Naive thymus-derived CD8-positive, alpha-beta T cell (primary cell): ENCODE measurements at regions not wholly inside any gene's neighbourhood (a gene's known extent, or its start where the extent isn't known, plus 50 kb on each side); places are given as distances from the start of the nearest gene placed in this dataset.

Experiments used
- ATAC-seq, 2 donors: fragments of 150-1000 bp; cut with Tn5 transposase in 1 of 2; sonication (Bioruptor Pico), chemical (Tn5 transposase) in 1 of 2; 1 replicate in 1 of 2; 2 replicates in 1 of 2; pipeline ENCODE4 v1.10.0; 2021; ENCODE audit warnings: mild to moderate bottlenecking in 2 of 2, moderate library complexity in 2 of 2
- POLR2A ChIA-PET: fragments of 350-600 bp; sonication (Branson Sonifier 250); formaldehyde crosslinking; loops from one replicate; lab custom pipeline; 2021; ENCODE audit warnings: antibody characterized with exemption; lab: Charles Lee
- DNase-seq, 10 donors: peaks; one replicate each; pipeline versions ENCODE4 v3.0.0 to v3.0.0-alpha.2; 2020 to 2022
- H3K27ac Mint-ChIP-seq, 10 donors: one replicate each; pipeline ENCODE4 v1.8.0; 2020 to 2022; ENCODE audit warnings: mild to moderate bottlenecking in 10 of 10, mixed read lengths in 10 of 10, moderate library complexity in 4 of 10, inconsistent platforms in 1 of 10
- H3K27me3 Mint-ChIP-seq, 5 donors: one replicate each; pipeline ENCODE4 v1.8.0; 2021 to 2022; ENCODE audit warnings: mixed read lengths in 5 of 5
- H3K36me3 Mint-ChIP-seq, 3 donors: one replicate each; pipeline ENCODE4 v1.8.0; 2020 to 2022; ENCODE audit warnings: mixed read lengths in 3 of 3, mild to moderate bottlenecking in 2 of 3, inconsistent platforms in 1 of 3
- H3K4me1 Mint-ChIP-seq, 4 donors: one replicate each; pipeline ENCODE4 v1.8.0; 2021 to 2022; ENCODE audit warnings: mixed read lengths in 4 of 4
- H3K4me3 Mint-ChIP-seq, 10 donors: one replicate each; pipeline ENCODE4 v1.8.0; 2020 to 2022; ENCODE audit warnings: mild to moderate bottlenecking in 10 of 10, mixed read lengths in 10 of 10, moderate library complexity in 6 of 10, inconsistent platforms in 1 of 10
- H3K9me3 Mint-ChIP-seq, 9 donors: one replicate each; pipeline ENCODE4 v1.8.0; 2020 to 2022; ENCODE audit warnings: mixed read lengths in 9 of 9, mild to moderate bottlenecking in 3 of 9, inconsistent platforms in 1 of 9, moderate library complexity in 1 of 9

DNA sequence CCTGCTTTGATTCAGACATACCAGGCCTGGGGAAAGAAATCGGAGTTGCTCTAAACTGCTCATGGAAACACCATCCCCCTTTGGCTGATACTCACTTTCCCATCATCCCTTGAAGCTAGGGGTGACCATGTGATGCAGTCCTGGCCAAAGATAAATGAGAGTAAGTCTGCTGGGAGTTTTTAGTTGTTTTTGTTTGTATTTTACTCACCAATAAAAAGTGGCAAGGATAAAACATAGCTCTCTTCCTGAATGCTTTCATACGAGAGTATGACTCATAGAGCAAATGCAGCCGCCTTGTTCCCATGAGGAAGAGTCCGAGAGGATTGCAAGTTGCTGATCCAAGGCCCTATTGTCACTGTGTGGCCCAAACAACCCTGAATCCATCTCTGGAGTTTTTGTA is 126.4 kb upstream of the TMEM132C start:
- peaks cover 0 to 8% (median 3%) of the 10 kb centered on the region in 9 donors for H3K9me3 Mint-ChIP-seq
- H3K4me3 Mint-ChIP-seq: no peak overlapping the region
- POLR2A ChIA-PET: no interaction called here
- ATAC-seq (no peak), DNase-seq (no peak)
- H3K27ac Mint-ChIP-seq: no peak overlapping the region
- H3K4me1 Mint-ChIP-seq: no peaks in the 10 kb centered on the region
- no peaks in the 10 kb centered on the region for H3K36me3 Mint-ChIP-seq
- peaks cover 0 to 2% (median 0%) of the 10 kb centered on the region in 5 donors for H3K27me3 Mint-ChIP-seq

- DNase-seq (no peak), ATAC-seq (no peak)
- H3K9me3 Mint-ChIP-seq: peaks cover 0 to 3% (median 2%) of the 10 kb centered on the region in 9 donors
- no peak overlapping the region for H3K27ac Mint-ChIP-seq
- no peak overlapping the region for H3K4me3 Mint-ChIP-seq
- POLR2A ChIA-PET: no interaction called here
- peaks cover 0 to 9% (median 0%) of the 10 kb centered on the region in 5 donors for H3K27me3 Mint-ChIP-seq
- H3K36me3 Mint-ChIP-seq: no peaks in the 10 kb centered on the region
- no peaks in the 10 kb centered on the region for H3K4me1 Mint-ChIP-seq
Measured at GRCh38 chr12:128150961-128151360, 116.0 kb upstream of the TMEM132C start.

DNA sequence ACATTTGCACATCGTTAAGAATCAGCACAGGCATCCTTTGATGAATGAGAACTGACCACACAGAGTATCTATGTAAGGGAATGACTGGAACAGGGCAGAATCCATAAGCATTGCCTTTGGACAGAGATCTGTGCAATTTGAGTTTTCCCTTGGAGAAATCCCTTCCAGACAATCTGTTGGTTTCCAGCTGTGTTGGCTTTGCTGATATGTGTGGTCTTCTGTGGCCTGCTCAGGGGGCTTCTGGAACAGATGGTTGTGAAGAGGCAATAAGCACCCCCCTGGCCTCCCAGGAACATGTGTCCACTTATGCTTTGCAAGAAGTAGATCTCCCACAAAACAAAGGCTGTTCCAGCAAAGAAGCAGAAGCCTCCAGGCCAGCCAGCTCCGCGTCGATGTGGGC is 111.4 kb upstream of the TMEM132C start:
- Mint-ChIP-seq H3K36me3 (no peaks in the 10 kb centered on the region), H3K4me3 (no peak overlapping the region), H3K27me3 (peaks cover 0 to 9% (median 0%) of the 10 kb centered on the region in 5 donors), H3K27ac (no peak overlapping the region), H3K4me1 (no peaks in the 10 kb centered on the region), H3K9me3 (peaks cover 0 to 3% (median 3%) of the 10 kb centered on the region in 9 donors)
- DNase-seq (no peak), ATAC-seq (no peak)
- POLR2A ChIA-PET: no interaction called here

GRCh38 chr12:128163086-128163485 is 103.9 kb upstream of the TMEM132C start:
- Mint-ChIP-seq H3K27ac (no peak overlapping the region), H3K27me3 (peaks cover 0 to 2% (median 0%) of the 10 kb centered on the region in 5 donors), H3K9me3 (peaks cover 0 to 4% (median under 1%) of the 10 kb centered on the region in 9 donors), H3K4me3 (no peak overlapping the region), H3K4me1 (no peaks in the 10 kb centered on the region), H3K36me3 (peaks cover 0 to 1% (median 0%) of the 10 kb centered on the region in 3 donors)
- ATAC-seq (no peak), DNase-seq (no peak)
- POLR2A ChIA-PET: no interaction called here

- Mint-ChIP-seq H3K36me3 (peaks cover 0 to 4% (median 0%) of the 10 kb centered on the region in 3 donors), H3K4me1 (no peaks in the 10 kb centered on the region), H3K27ac (no peak overlapping the region), H3K27me3 (peaks cover 0 to 11% (median 6%) of the 10 kb centered on the region in 5 donors), H3K9me3 (peaks cover 0 to 9% (median 2%) of the 10 kb centered on the region in 9 donors), H3K4me3 (no peak overlapping the region)
- DNase-seq (no peak), ATAC-seq (no peak)
- POLR2A ChIA-PET: no interaction called here
Measured at GRCh38 chr12:128164533-128164932, 102.4 kb upstream of the TMEM132C start.

- Mint-ChIP-seq H3K9me3 (peaks cover 0 to 10% (median 2%) of the 10 kb centered on the region in 9 donors), H3K36me3 (peaks cover 0 to 4% (median 0%) of the 10 kb centered on the region in 3 donors), H3K4me3 (no peak overlapping the region), H3K4me1 (no peaks in the 10 kb centered on the region), H3K27me3 (peaks cover 0 to 11% (median 6%) of the 10 kb centered on the region in 5 donors), H3K27ac (no peak overlapping the region)
- POLR2A ChIA-PET: no interaction called here
- DNase-seq (no peak), ATAC-seq (no peak)
Measured at GRCh38 chr12:128165387-128165786, 101.6 kb upstream of the TMEM132C start.

DNA sequence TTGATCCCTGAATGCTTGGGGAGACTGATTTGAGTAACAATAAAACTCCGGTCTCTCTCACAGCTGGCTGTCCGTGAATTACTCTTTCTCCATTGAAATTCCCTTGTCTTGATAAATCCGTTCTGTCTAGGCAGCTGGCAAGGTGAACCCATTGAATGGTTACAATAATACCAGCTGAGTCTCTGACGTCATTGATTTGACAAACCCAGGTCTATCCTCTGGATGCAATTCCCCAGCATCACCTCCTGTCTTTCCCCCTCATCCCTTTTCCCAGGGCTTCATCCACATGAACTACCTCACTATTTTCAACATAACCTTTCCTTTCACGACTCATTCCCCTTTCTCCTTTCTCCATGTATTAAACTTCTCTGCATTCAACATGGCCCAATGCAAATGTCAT is 98.7 kb upstream of the TMEM132C start:
- H3K36me3 Mint-ChIP-seq: peaks cover 0 to 4% (median 0%) of the 10 kb centered on the region in 3 donors
- no peak for ATAC-seq
- peaks cover 0 to 25% (median 2%) of the 10 kb centered on the region in 9 donors for H3K9me3 Mint-ChIP-seq
- POLR2A ChIA-PET: no interaction called here
- H3K27ac Mint-ChIP-seq: no peak overlapping the region
- no peaks in the 10 kb centered on the region for H3K4me1 Mint-ChIP-seq
- peaks cover 0 to 11% (median 6%) of the 10 kb centered on the region in 5 donors for H3K27me3 Mint-ChIP-seq
- H3K4me3 Mint-ChIP-seq: no peak overlapping the region
- DNase-seq: no peak

DNA sequence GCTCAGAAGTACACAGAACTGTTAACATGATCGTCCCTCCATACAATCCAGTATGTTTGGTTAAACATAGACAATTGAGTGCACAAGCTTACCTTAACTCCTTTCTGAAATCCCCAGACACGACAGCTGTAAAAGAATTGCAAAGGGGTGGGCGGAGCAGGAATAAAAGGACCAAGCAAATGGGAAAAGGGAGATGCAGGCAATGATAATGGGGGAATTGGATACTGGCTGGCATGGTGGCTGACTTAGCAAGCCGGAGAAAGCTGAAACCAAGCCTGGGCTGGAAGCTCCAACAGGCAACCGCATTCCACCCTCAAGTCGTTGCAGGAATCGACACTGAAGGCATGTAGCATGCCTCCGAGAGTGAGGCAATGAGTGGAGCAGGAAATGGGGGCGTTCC is 96.8 kb upstream of the TMEM132C start:
- no peak overlapping the region for H3K4me3 Mint-ChIP-seq
- no peak for ATAC-seq
- DNase-seq: no peak
- POLR2A ChIA-PET: no interaction called here
- peaks cover 0 to 34% (median 4%) of the 10 kb centered on the region in 9 donors for H3K9me3 Mint-ChIP-seq
- no peaks in the 10 kb centered on the region for H3K4me1 Mint-ChIP-seq
- H3K27ac Mint-ChIP-seq: no peak overlapping the region
- H3K36me3 Mint-ChIP-seq: peaks cover 0 to 4% (median 0%) of the 10 kb centered on the region in 3 donors
- peaks cover 0 to 11% (median 6%) of the 10 kb centered on the region in 5 donors for H3K27me3 Mint-ChIP-seq

DNA sequence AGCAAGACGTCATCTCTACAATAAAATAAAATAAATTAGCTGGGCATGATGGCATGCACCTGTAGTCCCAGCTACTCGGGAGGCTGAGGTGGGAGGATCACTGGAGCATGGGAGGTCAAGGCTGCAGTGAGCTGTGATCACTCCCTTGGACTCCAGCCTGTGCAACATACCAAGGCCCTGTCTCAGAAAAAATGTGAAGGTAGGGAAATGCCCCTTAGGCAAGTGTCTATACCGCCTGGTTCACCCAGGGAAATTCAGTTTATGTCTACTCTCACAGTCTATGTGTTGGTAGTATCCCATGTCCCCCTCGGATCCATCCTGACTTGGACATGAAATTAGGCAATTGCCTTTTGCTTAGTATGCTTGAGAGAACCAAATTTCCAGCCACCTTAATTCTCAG is 88.4 kb upstream of the TMEM132C start:
- no peak for DNase-seq
- Mint-ChIP-seq H3K9me3 (peaks cover 3 to 26% (median 12%) of the 10 kb centered on the region in 9 donors), H3K36me3 (no peaks in the 10 kb centered on the region), H3K27me3 (peaks cover 0 to 4% (median 0%) of the 10 kb centered on the region in 5 donors), H3K4me1 (no peaks in the 10 kb centered on the region), H3K27ac (no peak overlapping the region), H3K4me3 (no peak overlapping the region)
- POLR2A ChIA-PET: no interaction called here
- no peak for ATAC-seq

DNA sequence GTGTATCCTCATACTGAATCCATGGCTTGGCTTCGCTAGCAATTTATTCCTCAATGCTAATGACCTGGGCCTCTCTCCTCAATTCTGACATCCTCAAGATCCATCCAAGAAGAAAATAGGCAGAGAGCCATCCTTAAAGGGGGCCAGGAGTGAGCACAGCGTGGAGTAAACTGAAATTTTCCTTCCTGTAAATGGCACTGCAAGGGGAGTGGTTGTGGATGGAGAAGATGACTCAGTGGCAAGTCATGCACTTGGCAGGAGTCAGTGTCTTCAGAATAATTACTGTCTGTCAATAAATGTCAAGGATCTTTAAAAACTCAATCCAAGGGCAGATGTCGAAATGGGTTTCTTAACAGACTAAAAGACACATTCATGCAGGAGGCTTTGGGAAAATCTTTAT is 88.0 kb upstream of the TMEM132C start:
- Mint-ChIP-seq H3K4me3 (no peak overlapping the region), H3K4me1 (no peaks in the 10 kb centered on the region), H3K27me3 (peaks cover 0 to 4% (median 0%) of the 10 kb centered on the region in 5 donors), H3K36me3 (no peaks in the 10 kb centered on the region), H3K27ac (no peak overlapping the region), H3K9me3 (peaks cover 2 to 22% (median 9%) of the 10 kb centered on the region in 9 donors)
- ATAC-seq: no peak
- POLR2A ChIA-PET: no interaction called here
- DNase-seq: no peak

- Mint-ChIP-seq H3K36me3 (no peaks in the 10 kb centered on the region), H3K27ac (no peak overlapping the region), H3K27me3 (peaks cover 0 to 4% (median 0%) of the 10 kb centered on the region in 5 donors), H3K4me1 (no peaks in the 10 kb centered on the region), H3K9me3 (peaks cover 3 to 26% (median 12%) of the 10 kb centered on the region in 9 donors), H3K4me3 (no peak overlapping the region)
- DNase-seq: no peak
- POLR2A ChIA-PET: no interaction called here
- ATAC-seq: no peak
Measured at GRCh38 chr12:128180166-128180565, 86.8 kb upstream of the TMEM132C start.

GRCh38 chr12:128190052-128190451 is 76.9 kb upstream of the TMEM132C start:
- no peak for ATAC-seq

DNA sequence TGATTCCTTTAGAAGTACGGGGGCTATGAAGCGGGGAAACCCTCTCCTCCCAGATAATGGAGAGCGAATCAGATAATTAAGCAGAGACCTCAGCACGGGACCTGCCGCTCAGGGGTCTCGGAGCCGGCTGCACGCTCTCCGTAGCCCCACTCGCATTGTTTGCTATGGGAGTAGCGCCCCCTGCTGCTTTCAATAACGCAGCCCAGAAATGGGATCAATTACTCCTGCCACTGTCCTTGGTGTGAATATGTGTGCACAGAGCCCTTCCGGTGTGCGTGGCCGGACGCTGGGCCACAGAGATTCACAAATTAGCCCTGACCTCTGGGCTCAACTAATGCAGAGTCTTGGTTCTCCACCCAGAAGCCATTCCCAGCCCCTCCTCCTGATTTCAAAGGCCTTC is 76.4 kb upstream of the TMEM132C start:
- no peaks in the 10 kb centered on the region for H3K36me3 Mint-ChIP-seq
- ATAC-seq: no peak
- H3K9me3 Mint-ChIP-seq: peaks cover 0 to 15% (median 5%) of the 10 kb centered on the region in 9 donors
- H3K4me1 Mint-ChIP-seq: no peaks in the 10 kb centered on the region
- POLR2A ChIA-PET: no interaction called here
- no peak overlapping the region for H3K27ac Mint-ChIP-seq
- H3K4me3 Mint-ChIP-seq: no peak overlapping the region
- peaks cover 0 to 11% (median 2%) of the 10 kb centered on the region in 5 donors for H3K27me3 Mint-ChIP-seq
- DNase-seq: no peak

More at GRCh38 chr12:128190052-128190451, 76.9 kb upstream of the TMEM132C start:
- no peak overlapping the region for H3K4me3 Mint-ChIP-seq
- POLR2A ChIA-PET: no interaction called here
- H3K4me1 Mint-ChIP-seq: no peaks in the 10 kb centered on the region
- no peaks in the 10 kb centered on the region for H3K36me3 Mint-ChIP-seq
- H3K27me3 Mint-ChIP-seq: peaks cover 0 to 11% (median 2%) of the 10 kb centered on the region in 5 donors
- peaks cover 0 to 15% (median 5%) of the 10 kb centered on the region in 9 donors for H3K9me3 Mint-ChIP-seq
- DNase-seq: no peak
- no peak overlapping the region for H3K27ac Mint-ChIP-seq

DNA sequence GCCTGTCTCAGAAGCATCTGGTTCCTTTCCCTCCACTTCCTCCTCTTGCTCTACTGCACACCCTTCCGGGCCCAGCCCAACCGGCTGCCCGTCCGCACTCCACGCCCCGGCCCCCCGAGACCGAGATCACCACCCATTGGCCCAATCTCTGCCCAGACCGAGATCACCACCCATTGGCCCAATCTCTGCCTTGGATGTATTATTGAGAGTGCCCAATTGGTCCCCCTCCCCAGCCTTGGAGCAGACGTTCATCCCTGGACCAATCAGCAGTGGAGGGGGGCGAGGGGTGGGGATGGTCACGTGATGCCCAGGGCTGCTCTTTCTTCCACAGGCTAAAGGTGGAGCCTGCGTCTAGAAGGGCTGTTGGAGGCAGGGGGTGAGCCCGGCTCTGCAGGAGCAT is 75.6 kb upstream of the TMEM132C start:
- no peak for ATAC-seq
- Mint-ChIP-seq H3K36me3 (peaks cover 0 to under 1% (median 0%) of the 10 kb centered on the region in 3 donors), H3K4me1 (no peaks in the 10 kb centered on the region), H3K4me3 (no peak overlapping the region), H3K9me3 (peaks cover 0 to 15% (median 5%) of the 10 kb centered on the region in 9 donors), H3K27me3 (peaks cover 0 to 11% (median 2%) of the 10 kb centered on the region in 5 donors), H3K27ac (no peak overlapping the region)
- POLR2A ChIA-PET: no interaction called here
- DNase-seq: no peak
